ENCODE measurements at regions not wholly inside any gene's neighbourhood (a gene's known extent, or its start where the extent isn't known, plus 50 kb on each side); places are given as distances from the start of the nearest gene placed in this dataset.

GRCh38 chr1:81125672-81126071 is 675.1 kb upstream of the ADGRL2 start:
- TF ChIP-seq POLR2A (IDR thresholded peaks at IDR 0.05) (no peak), CTCF (IDR thresholded peaks at IDR 0.05) (no peak)

Data from adrenal gland (tissue), 5 donors.